T-helper 2 cell treated with Interferon-gamma antibody and Interleukin-4, amounts not matched to agents 5 μg/mL and 100 μg/mL, for 36 hours (primary cell): ENCODE measurements at regions not wholly inside any gene's neighbourhood (a gene's known extent, or its start where the extent isn't known, plus 50 kb on each side); places are given as distances from the start of the nearest gene placed in this dataset.

Experiments used
- DNase-seq: peaks from one replicate; pipeline ENCODE4 v3.0.0; 2021; ENCODE audit warnings: low spot score
- H3K27ac Mint-ChIP-seq: one replicate; pipeline ENCODE4 v1.8.0; 2021; ENCODE audit warnings: mild to moderate bottlenecking, mixed read lengths
- H3K27me3 Mint-ChIP-seq: one replicate; pipeline ENCODE4 v1.8.0; 2021; ENCODE audit warnings: low read depth, mixed read lengths
- H3K36me3 Mint-ChIP-seq: one replicate; pipeline ENCODE4 v1.8.0; 2021; ENCODE audit warnings: low read depth, mixed read lengths
- H3K4me1 Mint-ChIP-seq: one replicate; pipeline ENCODE4 v1.8.0; 2021; ENCODE audit warnings: low read depth, mixed read lengths
- H3K4me3 Mint-ChIP-seq: one replicate; pipeline ENCODE4 v1.8.0; 2022; ENCODE audit warnings: mild to moderate bottlenecking, moderate library complexity, mixed read lengths
- H3K9me3 Mint-ChIP-seq: one replicate; pipeline ENCODE4 v1.8.0; 2021; ENCODE audit warnings: mixed read lengths

GRCh38 chr10:109025172-109025571, 898.1 kb downstream of the XPNPEP1 start:
- H3K9me3 Mint-ChIP-seq = no peaks in the 10 kb centered on the region
- H3K4me1 Mint-ChIP-seq = no peaks in the 10 kb centered on the region
- H3K36me3 Mint-ChIP-seq = no peaks in the 10 kb centered on the region
- DNase-seq = no peak
- no peaks in the 10 kb centered on the region for H3K27me3 Mint-ChIP-seq
- H3K27ac Mint-ChIP-seq = no peak overlapping the region
- H3K4me3 Mint-ChIP-seq = no peak overlapping the region

GRCh38 chr10:109022417-109023049, 900.8 kb downstream of the XPNPEP1 start:
- no peak overlapping the region for H3K27ac Mint-ChIP-seq
- no peaks in the 10 kb centered on the region for H3K4me1 Mint-ChIP-seq
- no peaks in the 10 kb centered on the region for H3K27me3 Mint-ChIP-seq
- H3K4me3 Mint-ChIP-seq = no peak overlapping the region
- H3K36me3 Mint-ChIP-seq = no peaks in the 10 kb centered on the region
- peaks cover 8% of the 10 kb centered on the region for H3K9me3 Mint-ChIP-seq
- DNase-seq = no peak

GRCh38 chr10:109019001-109019424, 904.3 kb downstream of the XPNPEP1 start:
- no peak for DNase-seq
- H3K27me3 Mint-ChIP-seq = no peaks in the 10 kb centered on the region
- peaks cover 10% of the 10 kb centered on the region for H3K9me3 Mint-ChIP-seq
- H3K4me1 Mint-ChIP-seq = no peaks in the 10 kb centered on the region
- H3K27ac Mint-ChIP-seq = no peak overlapping the region
- H3K36me3 Mint-ChIP-seq = no peaks in the 10 kb centered on the region
- no peak overlapping the region for H3K4me3 Mint-ChIP-seq

- H3K4me3 Mint-ChIP-seq = no peak overlapping the region
- no peak for DNase-seq
- H3K4me1 Mint-ChIP-seq = no peaks in the 10 kb centered on the region
- no peak overlapping the region for H3K27ac Mint-ChIP-seq
- H3K27me3 Mint-ChIP-seq = no peaks in the 10 kb centered on the region
- peaks cover 11% of the 10 kb centered on the region for H3K9me3 Mint-ChIP-seq
- H3K36me3 Mint-ChIP-seq = no peaks in the 10 kb centered on the region
Observed at GRCh38 chr10:109007514-109007913, 915.8 kb downstream of the XPNPEP1 start.

- peaks cover 13% of the 10 kb centered on the region for H3K9me3 Mint-ChIP-seq
- no peaks in the 10 kb centered on the region for H3K27me3 Mint-ChIP-seq
- no peak for DNase-seq
- H3K27ac Mint-ChIP-seq = no peak overlapping the region
- H3K4me1 Mint-ChIP-seq = no peaks in the 10 kb centered on the region
- H3K4me3 Mint-ChIP-seq = no peak overlapping the region
- H3K36me3 Mint-ChIP-seq = no peaks in the 10 kb centered on the region
Observed at GRCh38 chr10:108990441-108990840, 932.9 kb downstream of the XPNPEP1 start.

GRCh38 chr10:108989976-108990375, 933.3 kb downstream of the XPNPEP1 start:
- no peaks in the 10 kb centered on the region for H3K4me1 Mint-ChIP-seq
- H3K27me3 Mint-ChIP-seq = no peaks in the 10 kb centered on the region
- H3K27ac Mint-ChIP-seq = no peak overlapping the region
- H3K36me3 Mint-ChIP-seq = no peaks in the 10 kb centered on the region
- H3K4me3 Mint-ChIP-seq = no peak overlapping the region
- H3K9me3 Mint-ChIP-seq = peaks cover 13% of the 10 kb centered on the region
- no peak for DNase-seq

GRCh38 chr10:108982159-108982558, 941.2 kb downstream of the XPNPEP1 start:
- Mint-ChIP-seq H3K9me3 (peaks cover 29% of the 10 kb centered on the region), H3K4me1 (no peaks in the 10 kb centered on the region), H3K27me3 (no peaks in the 10 kb centered on the region), H3K36me3 (no peaks in the 10 kb centered on the region), H3K27ac (no peak overlapping the region), H3K4me3 (no peak overlapping the region)
- no peak for DNase-seq

GRCh38 chr10:108980869-108981268, 942.4 kb downstream of the XPNPEP1 start:
- Mint-ChIP-seq H3K9me3 (peaks cover 29% of the 10 kb centered on the region), H3K4me3 (no peak overlapping the region), H3K27ac (no peak overlapping the region), H3K27me3 (no peaks in the 10 kb centered on the region), H3K4me1 (no peaks in the 10 kb centered on the region), H3K36me3 (no peaks in the 10 kb centered on the region)
- DNase-seq = no peak

- Mint-ChIP-seq H3K27me3 (no peaks in the 10 kb centered on the region), H3K4me1 (no peaks in the 10 kb centered on the region), H3K36me3 (no peaks in the 10 kb centered on the region), H3K9me3 (peaks cover 36% of the 10 kb centered on the region), H3K4me3 (no peak overlapping the region), H3K27ac (no peak overlapping the region)
- no peak for DNase-seq
Observed at GRCh38 chr10:108975459-108976058, 947.8 kb downstream of the XPNPEP1 start.

GRCh38 chr10:108970016-108970415, 953.3 kb downstream of the XPNPEP1 start:
- no peak overlapping the region for H3K27ac Mint-ChIP-seq
- H3K36me3 Mint-ChIP-seq = no peaks in the 10 kb centered on the region
- no peaks in the 10 kb centered on the region for H3K27me3 Mint-ChIP-seq
- DNase-seq = no peak
- H3K4me3 Mint-ChIP-seq = no peak overlapping the region
- H3K9me3 Mint-ChIP-seq = peaks cover 23% of the 10 kb centered on the region
- H3K4me1 Mint-ChIP-seq = no peaks in the 10 kb centered on the region

GRCh38 chr10:108966411-108966810, 956.9 kb downstream of the XPNPEP1 start:
- Mint-ChIP-seq H3K9me3 (peaks cover 24% of the 10 kb centered on the region), H3K36me3 (no peaks in the 10 kb centered on the region), H3K27me3 (no peaks in the 10 kb centered on the region)

GRCh38 chr10:108966005-108966404, 957.3 kb downstream of the XPNPEP1 start:
- no peak for DNase-seq
- Mint-ChIP-seq H3K27me3 (no peaks in the 10 kb centered on the region), H3K27ac (no peak overlapping the region), H3K4me3 (no peak overlapping the region), H3K9me3 (peaks cover 27% of the 10 kb centered on the region), H3K36me3 (no peaks in the 10 kb centered on the region), H3K4me1 (no peaks in the 10 kb centered on the region)

More at GRCh38 chr10:108966411-108966810, 956.9 kb downstream of the XPNPEP1 start:
- Mint-ChIP-seq H3K4me1 (no peaks in the 10 kb centered on the region), H3K4me3 (no peak overlapping the region), H3K27ac (no peak overlapping the region)
- no peak for DNase-seq

GRCh38 chr10:108962172-108962571, 961.1 kb downstream of the XPNPEP1 start:
- H3K4me1 Mint-ChIP-seq = no peaks in the 10 kb centered on the region
- DNase-seq = no peak
- H3K4me3 Mint-ChIP-seq = no peak overlapping the region
- peaks cover 28% of the 10 kb centered on the region for H3K9me3 Mint-ChIP-seq
- H3K27ac Mint-ChIP-seq = no peak overlapping the region
- H3K36me3 Mint-ChIP-seq = no peaks in the 10 kb centered on the region
- no peaks in the 10 kb centered on the region for H3K27me3 Mint-ChIP-seq

GRCh38 chr10:108957681-108958080, 965.6 kb downstream of the XPNPEP1 start:
- H3K27me3 Mint-ChIP-seq = no peaks in the 10 kb centered on the region
- H3K4me1 Mint-ChIP-seq = no peaks in the 10 kb centered on the region
- peaks cover 36% of the 10 kb centered on the region for H3K9me3 Mint-ChIP-seq
- no peak overlapping the region for H3K27ac Mint-ChIP-seq
- no peak overlapping the region for H3K4me3 Mint-ChIP-seq
- DNase-seq = no peak
- no peaks in the 10 kb centered on the region for H3K36me3 Mint-ChIP-seq

GRCh38 chr10:108956149-108956548, 967.2 kb downstream of the XPNPEP1 start:
- no peak for DNase-seq
- Mint-ChIP-seq H3K9me3 (peaks cover 42% of the 10 kb centered on the region), H3K4me3 (no peak overlapping the region), H3K36me3 (no peaks in the 10 kb centered on the region), H3K27ac (no peak overlapping the region), H3K27me3 (no peaks in the 10 kb centered on the region), H3K4me1 (no peaks in the 10 kb centered on the region)
